ENCODE measurements at regions not wholly inside any gene's neighbourhood (a gene's known extent, or its start where the extent isn't known, plus 50 kb on each side); places are given as distances from the start of the nearest gene placed in this dataset.
"Not testable (repeated sequence)": the region's sequence is repeated elsewhere in the genome, so short reads cannot be mapped to it uniquely, and the experiment has no call there.

DNA sequence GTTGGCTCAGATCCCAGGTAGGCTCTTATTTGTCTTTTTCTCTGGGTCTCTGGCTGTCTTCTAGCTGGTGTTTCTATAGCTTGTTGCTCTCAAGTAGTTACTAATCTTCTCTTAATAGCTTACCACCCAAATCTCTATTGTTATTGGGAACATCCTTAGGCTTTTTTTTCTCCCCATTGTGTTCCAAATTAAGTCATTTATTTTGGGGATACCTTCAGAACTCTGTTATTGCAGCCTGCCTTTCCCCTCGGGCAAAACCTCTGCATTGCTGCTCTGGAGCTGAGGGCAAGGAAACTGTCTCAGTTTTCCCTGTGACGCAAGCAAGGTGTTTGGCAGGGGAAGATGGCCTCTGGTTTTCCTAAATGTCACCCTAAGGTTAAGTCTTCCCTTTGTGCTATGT is 113.3 kb upstream of the XIST start:
- Histone ChIP-seq H3K36me3 (ENCODE audit: control insufficient read depth, insufficient read depth, low read length) (no peaks in the 10 kb centered on the region), H3K27ac (ENCODE audit: insufficient read depth, low read depth, low read length, poor library complexity, severe bottlenecking) (no peak overlapping the region), H3K9me3 (ENCODE audit: control insufficient read depth, low read length) (no peaks in the 10 kb centered on the region), H3K4me3 (ENCODE audit: insufficient read depth, low read depth, low read length) (no peak overlapping the region), H3K27me3 (ENCODE audit: control insufficient read depth, insufficient read depth, low read length, poor library complexity, severe bottlenecking) (no peaks in the 10 kb centered on the region), H3K4me1 (ENCODE audit: control insufficient read depth, insufficient read depth, low read length) (peaks cover 2% of the 10 kb centered on the region)
- WGBS, 2 experiments = 23 to 36% methylated on average over 2 of the region's 2 CpGs

- no peak overlapping the region for H3K27ac ChIP-seq (ENCODE audit: insufficient read depth, low read depth, low read length, poor library complexity, severe bottlenecking)
- no peaks in the 10 kb centered on the region for H3K36me3 ChIP-seq (ENCODE audit: control insufficient read depth, insufficient read depth, low read length)
- H3K9me3 ChIP-seq (ENCODE audit: control insufficient read depth, low read length) = no peaks in the 10 kb centered on the region
- H3K4me3 ChIP-seq (ENCODE audit: insufficient read depth, low read depth, low read length) = no peak overlapping the region
- WGBS, 2 experiments = 83 to 91% methylated on average over 1 of the region's 1 CpG
- H3K27me3 ChIP-seq (ENCODE audit: control insufficient read depth, insufficient read depth, low read length, poor library complexity, severe bottlenecking) = no peaks in the 10 kb centered on the region
- peaks cover 2% of the 10 kb centered on the region for H3K4me1 ChIP-seq (ENCODE audit: control insufficient read depth, insufficient read depth, low read length)
Measured at GRCh38 chrX:73964579-73964978, 112.1 kb upstream of the XIST start.

- H3K9me3 ChIP-seq (ENCODE audit: control insufficient read depth, low read length) = no peaks in the 10 kb centered on the region
- 87 to 94% methylated on average over 9 of the region's 9 CpGs for WGBS, 2 experiments
- H3K27me3 ChIP-seq (ENCODE audit: control insufficient read depth, insufficient read depth, low read length, poor library complexity, severe bottlenecking) = no peaks in the 10 kb centered on the region
- H3K36me3 ChIP-seq (ENCODE audit: control insufficient read depth, insufficient read depth, low read length) = no peaks in the 10 kb centered on the region
- peaks cover 2% of the 10 kb centered on the region for H3K4me1 ChIP-seq (ENCODE audit: control insufficient read depth, insufficient read depth, low read length)
- no peak overlapping the region for H3K27ac ChIP-seq (ENCODE audit: insufficient read depth, low read depth, low read length, poor library complexity, severe bottlenecking)
- no peak overlapping the region for H3K4me3 ChIP-seq (ENCODE audit: insufficient read depth, low read depth, low read length)
Measured at GRCh38 chrX:73963682-73964081, 111.2 kb upstream of the XIST start.

DNA sequence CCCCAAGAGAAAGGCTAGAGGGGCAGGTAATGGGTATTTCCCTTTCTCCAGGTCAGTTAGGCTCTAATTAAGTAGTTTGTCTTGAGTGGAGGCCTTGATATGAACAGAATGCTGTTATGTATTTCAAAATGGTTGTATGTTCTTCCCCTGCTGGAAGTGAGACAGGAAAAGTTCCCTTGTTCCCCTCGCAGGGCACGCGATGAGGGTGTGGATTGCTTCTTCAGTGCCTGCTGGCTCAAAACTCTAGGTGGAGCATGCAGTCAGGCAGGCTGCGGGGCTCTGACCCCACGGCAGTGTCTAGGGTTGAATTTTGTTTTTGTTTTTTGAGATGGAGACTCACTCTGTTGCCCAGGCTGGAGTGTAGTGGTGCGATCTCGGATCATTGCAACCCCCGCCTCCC is 110.4 kb upstream of the XIST start:
- Histone ChIP-seq H3K36me3 (ENCODE audit: control insufficient read depth, insufficient read depth, low read length) (no peaks in the 10 kb centered on the region), H3K27me3 (ENCODE audit: control insufficient read depth, insufficient read depth, low read length, poor library complexity, severe bottlenecking) (no peaks in the 10 kb centered on the region), H3K9me3 (ENCODE audit: control insufficient read depth, low read length) (no peaks in the 10 kb centered on the region), H3K27ac (ENCODE audit: insufficient read depth, low read depth, low read length, poor library complexity, severe bottlenecking) (no peak overlapping the region), H3K4me1 (ENCODE audit: control insufficient read depth, insufficient read depth, low read length) (peaks cover 2% of the 10 kb centered on the region), H3K4me3 (ENCODE audit: insufficient read depth, low read depth, low read length) (no peak overlapping the region)
- 90 to 94% methylated on average over 8 of the region's 8 CpGs for WGBS, 2 experiments

- H3K27ac ChIP-seq (ENCODE audit: insufficient read depth, low read depth, low read length, poor library complexity, severe bottlenecking); H3K9me3 ChIP-seq (ENCODE audit: control insufficient read depth, low read length); H3K27me3 ChIP-seq (ENCODE audit: control insufficient read depth, insufficient read depth, low read length, poor library complexity, severe bottlenecking); H3K4me3 ChIP-seq (ENCODE audit: insufficient read depth, low read depth, low read length); H3K4me1 ChIP-seq (ENCODE audit: control insufficient read depth, insufficient read depth, low read length); H3K36me3 ChIP-seq (ENCODE audit: control insufficient read depth, insufficient read depth, low read length): not testable (repeated sequence)
- 93 to 95% methylated on average over 6 of the region's 6 CpGs for WGBS, 2 experiments
Measured at GRCh38 chrX:73961867-73962266, 109.4 kb upstream of the XIST start.

GRCh38 chrX:73944563-73944908 is 92.0 kb upstream of the XIST start:
- Histone ChIP-seq H3K27ac (ENCODE audit: insufficient read depth, low read depth, low read length, poor library complexity, severe bottlenecking) (peak overlapping the region; percentile 77), H3K9me3 (ENCODE audit: control insufficient read depth, low read length) (no peaks in the 10 kb centered on the region), H3K36me3 (ENCODE audit: control insufficient read depth, insufficient read depth, low read length) (no peaks in the 10 kb centered on the region), H3K27me3 (ENCODE audit: control insufficient read depth, insufficient read depth, low read length, poor library complexity, severe bottlenecking) (no peaks in the 10 kb centered on the region), H3K4me3 (ENCODE audit: insufficient read depth, low read depth, low read length) (peak overlapping the region; percentile 81), H3K4me1 (ENCODE audit: control insufficient read depth, insufficient read depth, low read length) (no peaks in the 10 kb centered on the region)
- 0% methylated on average over 4 to 6 of the region's 8 CpGs for WGBS, 2 experiments

DNA sequence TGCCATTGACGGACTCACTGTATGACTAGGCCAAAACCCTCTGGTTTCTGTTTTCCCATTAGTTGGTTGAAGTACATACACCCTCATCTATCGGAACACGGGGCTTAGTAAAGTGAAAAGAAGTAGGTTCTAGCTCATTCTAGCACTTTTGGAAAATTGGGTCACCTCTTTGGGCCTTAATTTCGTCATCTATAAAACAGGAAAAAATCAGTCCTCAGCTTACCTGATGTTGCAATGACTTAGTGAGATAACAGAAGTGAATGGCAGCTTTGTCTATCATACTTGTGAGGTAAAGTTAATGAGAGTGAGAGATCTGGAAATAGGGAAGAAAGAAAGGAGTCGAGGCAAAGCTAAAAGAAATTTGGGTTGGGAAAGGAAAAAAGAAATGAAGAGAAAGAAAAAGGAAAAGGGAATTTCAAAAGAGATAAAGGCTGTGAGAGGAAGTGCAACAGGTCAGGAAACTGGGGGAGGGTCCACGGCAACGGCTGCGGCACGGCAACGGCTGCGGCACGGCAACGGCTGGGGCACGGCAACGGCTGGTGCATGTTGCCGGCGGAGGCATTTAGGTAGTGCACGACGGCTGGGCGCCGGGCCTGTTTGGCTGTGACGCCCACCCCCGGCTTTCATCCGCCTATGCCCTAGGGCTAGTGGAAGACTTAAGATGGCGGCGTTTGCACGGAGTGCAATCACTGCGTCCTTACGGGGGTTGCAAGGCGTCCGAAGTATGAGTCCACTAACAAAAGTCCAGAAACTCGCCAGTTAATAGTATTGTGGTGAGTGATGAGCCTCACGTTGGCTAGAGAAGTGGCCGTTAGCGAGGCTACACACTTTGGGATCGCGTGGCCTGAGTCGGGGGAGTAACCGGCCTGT is 91.4 kb upstream of the XIST start:
- H3K9me3 ChIP-seq (ENCODE audit: control insufficient read depth, low read length) = no peaks in the 10 kb centered on the region
- H3K4me3 ChIP-seq (ENCODE audit: insufficient read depth, low read depth, low read length) = peak overlapping the region; percentile 81
- H3K27me3 ChIP-seq (ENCODE audit: control insufficient read depth, insufficient read depth, low read length, poor library complexity, severe bottlenecking) = no peaks in the 10 kb centered on the region
- no peaks in the 10 kb centered on the region for H3K4me1 ChIP-seq (ENCODE audit: control insufficient read depth, insufficient read depth, low read length)
- WGBS, 2 experiments = 6 to 8% methylated on average over 38 to 39 of the region's 39 CpGs
- H3K27ac ChIP-seq (ENCODE audit: insufficient read depth, low read depth, low read length, poor library complexity, severe bottlenecking) = peak overlapping the region; percentile 77
- H3K36me3 ChIP-seq (ENCODE audit: control insufficient read depth, insufficient read depth, low read length) = no peaks in the 10 kb centered on the region

GRCh38 chrX:73940893-73941470 is 88.5 kb upstream of the XIST start:
- Histone ChIP-seq H3K4me3 (ENCODE audit: insufficient read depth, low read depth, low read length) (no peak overlapping the region), H3K27ac (ENCODE audit: insufficient read depth, low read depth, low read length, poor library complexity, severe bottlenecking) (no peak overlapping the region), H3K9me3 (ENCODE audit: control insufficient read depth, low read length) (no peaks in the 10 kb centered on the region), H3K36me3 (ENCODE audit: control insufficient read depth, insufficient read depth, low read length) (no peaks in the 10 kb centered on the region), H3K27me3 (ENCODE audit: control insufficient read depth, insufficient read depth, low read length, poor library complexity, severe bottlenecking) (no peaks in the 10 kb centered on the region), H3K4me1 (ENCODE audit: control insufficient read depth, insufficient read depth, low read length) (no peaks in the 10 kb centered on the region)
- 88 to 94% methylated on average over 2 of the region's 2 CpGs for WGBS, 2 experiments

DNA sequence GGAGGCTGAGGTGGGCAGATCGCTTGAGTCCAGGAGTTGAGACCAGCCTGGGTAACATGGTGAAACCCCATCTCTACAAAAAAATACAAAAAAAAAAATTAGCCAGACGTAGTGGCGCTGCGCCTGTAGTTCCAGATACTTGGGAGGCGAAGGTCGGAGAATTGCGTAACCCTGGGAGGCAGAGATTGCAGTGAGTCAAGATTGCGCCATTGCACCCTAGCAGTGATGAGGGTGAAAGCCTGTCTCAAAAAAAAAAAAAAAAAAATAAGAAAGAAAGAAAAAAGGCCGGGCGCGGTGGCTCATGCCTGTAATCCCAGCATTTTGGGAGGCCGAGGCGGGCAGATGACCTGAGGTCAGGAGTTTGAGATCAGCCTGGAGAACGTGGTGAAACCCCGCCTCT is 85.3 kb upstream of the XIST start:
- not testable (repeated sequence) for H3K9me3 ChIP-seq (ENCODE audit: control insufficient read depth, low read length); H3K27ac ChIP-seq (ENCODE audit: insufficient read depth, low read depth, low read length, poor library complexity, severe bottlenecking); H3K27me3 ChIP-seq (ENCODE audit: control insufficient read depth, insufficient read depth, low read length, poor library complexity, severe bottlenecking); H3K4me3 ChIP-seq (ENCODE audit: insufficient read depth, low read depth, low read length); H3K4me1 ChIP-seq (ENCODE audit: control insufficient read depth, insufficient read depth, low read length); H3K36me3 ChIP-seq (ENCODE audit: control insufficient read depth, insufficient read depth, low read length)
- 94 to 97% methylated on average over 15 of the region's 15 CpGs for WGBS, 2 experiments

DNA sequence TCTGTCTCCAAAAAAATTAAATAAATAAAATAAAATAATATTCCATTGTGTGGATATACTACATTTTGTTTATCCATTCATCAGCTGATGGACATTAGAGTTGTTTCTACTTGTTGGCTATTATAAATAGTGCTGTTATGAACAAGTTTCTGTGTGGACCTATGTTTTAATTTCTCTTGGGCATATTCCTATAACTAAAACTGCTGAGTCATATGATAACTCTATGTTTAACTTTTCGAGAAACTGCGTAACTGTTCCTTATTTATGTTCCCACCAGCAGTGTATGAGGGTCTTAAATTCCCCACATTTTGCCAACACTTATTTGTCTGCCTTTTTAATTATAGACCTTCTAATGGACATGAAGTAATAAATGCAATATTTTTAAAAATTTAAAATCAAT is 80.0 kb upstream of the XIST start:
- Histone ChIP-seq H3K27ac (ENCODE audit: insufficient read depth, low read depth, low read length, poor library complexity, severe bottlenecking) (no peak overlapping the region), H3K27me3 (ENCODE audit: control insufficient read depth, insufficient read depth, low read length, poor library complexity, severe bottlenecking) (no peaks in the 10 kb centered on the region), H3K4me1 (ENCODE audit: control insufficient read depth, insufficient read depth, low read length) (no peaks in the 10 kb centered on the region), H3K4me3 (ENCODE audit: insufficient read depth, low read depth, low read length) (no peak overlapping the region), H3K36me3 (ENCODE audit: control insufficient read depth, insufficient read depth, low read length) (no peaks in the 10 kb centered on the region), H3K9me3 (ENCODE audit: control insufficient read depth, low read length) (no peaks in the 10 kb centered on the region)
- 94% methylated on average over 2 of the region's 2 CpGs; no CpG with 5 or more reads in 1 of the 2 experiments for WGBS, 2 experiments
